ENCODE measurements at regions not wholly inside any gene's neighbourhood (a gene's known extent, or its start where the extent isn't known, plus 50 kb on each side); places are given as distances from the start of the nearest gene placed in this dataset.

DNA sequence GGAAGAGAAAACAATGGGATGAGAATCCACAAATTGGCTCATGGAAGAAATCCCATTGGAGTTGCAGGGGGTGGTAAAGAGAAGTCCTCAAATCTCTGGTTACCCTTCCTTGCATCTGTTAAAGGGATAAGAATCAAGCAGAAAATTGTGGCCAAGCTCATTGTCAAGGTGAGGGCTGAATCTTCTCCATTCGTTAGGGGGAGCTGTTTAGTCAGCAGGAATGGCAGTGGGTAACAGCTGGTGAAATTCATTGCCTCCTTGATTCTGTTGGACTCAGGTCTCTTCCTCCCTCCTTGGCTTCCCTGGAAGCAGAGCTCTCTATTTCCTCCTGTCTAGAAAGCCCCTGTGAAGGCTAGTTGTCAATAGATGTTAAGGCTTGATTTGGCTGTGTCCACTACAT lies 343.1 kb upstream of the SEMA6D start:
- H3K4me3 ChIP-seq (ENCODE audit: low read length in 3 of 3) = no peak overlapping the region
- no peaks in the 10 kb centered on the region for H3K9me3 ChIP-seq (ENCODE audit: control insufficient read depth in 3 of 3, low read length in 3 of 3)
- no peak overlapping the region for H3K27ac ChIP-seq (ENCODE audit: low read depth, low read length)
- no peaks in the 10 kb centered on the region for H3K4me1 ChIP-seq (ENCODE audit: control insufficient read depth in 3 of 3, insufficient read depth in 3 of 3, low read length in 3 of 3)
- no peak overlapping the region for H3K9ac ChIP-seq (ENCODE audit: low read depth in 1 of 3, low read length in 3 of 3)
- no peaks in the 10 kb centered on the region for H3K27me3 ChIP-seq (ENCODE audit: control insufficient read depth in 3 of 3, insufficient read depth in 3 of 3, low read length in 3 of 3)
- no peaks in the 10 kb centered on the region for H3K36me3 ChIP-seq (ENCODE audit: control insufficient read depth in 3 of 3, insufficient read depth in 3 of 3, low read length in 3 of 3)

DNA sequence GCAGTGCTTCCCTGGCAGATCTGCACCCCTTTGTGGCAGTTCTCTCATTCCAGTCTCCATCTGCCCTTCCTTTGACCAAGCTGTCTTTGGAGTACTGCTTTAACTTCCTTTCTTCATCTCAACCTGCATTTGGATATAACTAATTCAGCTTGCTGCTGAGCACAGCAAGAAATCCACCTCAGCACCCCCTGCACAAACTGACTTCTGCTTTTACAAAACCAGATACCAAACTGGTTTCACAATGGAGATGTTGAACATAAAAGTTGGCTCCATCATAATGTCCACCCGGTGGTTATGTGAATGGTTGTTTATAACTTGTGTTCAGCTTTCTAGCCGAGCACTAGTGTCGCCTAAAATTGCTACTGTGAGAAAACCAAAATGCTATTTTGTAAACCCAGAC lies 341.1 kb upstream of the SEMA6D start:
- Histone ChIP-seq H3K27ac (ENCODE audit: low read depth, low read length) (no peak overlapping the region), H3K4me3 (ENCODE audit: low read length in 3 of 3) (no peak overlapping the region), H3K4me1 (ENCODE audit: control insufficient read depth in 3 of 3, insufficient read depth in 3 of 3, low read length in 3 of 3) (no peaks in the 10 kb centered on the region), H3K9me3 (ENCODE audit: control insufficient read depth in 3 of 3, low read length in 3 of 3) (no peaks in the 10 kb centered on the region), H3K9ac (ENCODE audit: low read depth in 1 of 3, low read length in 3 of 3) (no peak overlapping the region), H3K27me3 (ENCODE audit: control insufficient read depth in 3 of 3, insufficient read depth in 3 of 3, low read length in 3 of 3) (no peaks in the 10 kb centered on the region), H3K36me3 (ENCODE audit: control insufficient read depth in 3 of 3, insufficient read depth in 3 of 3, low read length in 3 of 3) (no peaks in the 10 kb centered on the region)

DNA sequence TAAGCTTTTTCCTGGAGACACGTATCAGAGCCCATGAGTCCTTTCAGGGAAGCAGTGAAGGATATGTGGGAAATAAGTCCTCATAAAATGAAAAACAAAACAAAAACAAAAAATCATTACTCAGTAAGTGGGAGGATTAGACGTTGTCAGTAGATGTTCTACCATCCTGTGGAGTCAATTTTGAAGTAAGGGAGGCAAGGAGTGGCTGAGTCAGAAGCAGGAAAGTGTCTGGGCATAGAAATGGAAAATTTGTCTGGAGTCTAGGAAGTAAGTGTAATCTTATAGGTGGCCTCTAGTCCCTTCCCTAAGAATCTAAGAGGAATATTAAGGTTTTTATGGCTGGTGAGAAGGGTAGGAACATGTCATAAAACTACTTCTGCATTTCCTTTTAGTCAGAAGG lies 339.8 kb upstream of the SEMA6D start:
- no peaks in the 10 kb centered on the region for H3K9me3 ChIP-seq (ENCODE audit: control insufficient read depth in 3 of 3, low read length in 3 of 3)
- H3K4me3 ChIP-seq (ENCODE audit: low read length in 3 of 3) = no peak overlapping the region
- no peaks in the 10 kb centered on the region for H3K4me1 ChIP-seq (ENCODE audit: control insufficient read depth in 3 of 3, insufficient read depth in 3 of 3, low read length in 3 of 3)
- H3K36me3 ChIP-seq (ENCODE audit: control insufficient read depth in 3 of 3, insufficient read depth in 3 of 3, low read length in 3 of 3) = no peaks in the 10 kb centered on the region
- H3K27me3 ChIP-seq (ENCODE audit: control insufficient read depth in 3 of 3, insufficient read depth in 3 of 3, low read length in 3 of 3) = no peaks in the 10 kb centered on the region
- H3K27ac ChIP-seq (ENCODE audit: low read depth, low read length) = no peak overlapping the region
- no peak overlapping the region for H3K9ac ChIP-seq (ENCODE audit: low read depth in 1 of 3, low read length in 3 of 3)

DNA sequence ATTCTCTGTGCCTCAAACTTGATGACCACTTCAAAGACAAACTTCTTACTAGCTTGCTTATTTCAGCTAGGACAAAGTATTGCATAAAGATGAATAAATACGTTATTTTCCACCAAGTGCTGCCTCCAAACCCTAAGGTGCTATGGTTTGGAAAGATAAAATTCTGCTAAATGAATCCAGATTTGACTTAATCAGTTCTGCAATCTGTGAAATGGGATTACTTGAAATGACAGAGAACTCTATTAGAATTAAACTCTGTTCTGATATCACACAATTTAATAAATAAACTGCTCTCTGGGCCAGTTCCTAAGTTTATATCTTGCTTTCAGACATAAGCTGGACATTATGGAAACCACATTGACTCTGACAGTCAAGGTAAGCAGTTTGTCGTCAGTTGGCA lies 338.8 kb upstream of the SEMA6D start:
- H3K27ac ChIP-seq (ENCODE audit: low read depth, low read length) = no peak overlapping the region
- no peaks in the 10 kb centered on the region for H3K27me3 ChIP-seq (ENCODE audit: control insufficient read depth in 3 of 3, insufficient read depth in 3 of 3, low read length in 3 of 3)
- H3K36me3 ChIP-seq (ENCODE audit: control insufficient read depth in 3 of 3, insufficient read depth in 3 of 3, low read length in 3 of 3) = no peaks in the 10 kb centered on the region
- H3K4me3 ChIP-seq (ENCODE audit: low read length in 3 of 3) = no peak overlapping the region
- H3K4me1 ChIP-seq (ENCODE audit: control insufficient read depth in 3 of 3, insufficient read depth in 3 of 3, low read length in 3 of 3) = no peaks in the 10 kb centered on the region
- H3K9ac ChIP-seq (ENCODE audit: low read depth in 1 of 3, low read length in 3 of 3) = no peak overlapping the region
- no peaks in the 10 kb centered on the region for H3K9me3 ChIP-seq (ENCODE audit: control insufficient read depth in 3 of 3, low read length in 3 of 3)

DNA sequence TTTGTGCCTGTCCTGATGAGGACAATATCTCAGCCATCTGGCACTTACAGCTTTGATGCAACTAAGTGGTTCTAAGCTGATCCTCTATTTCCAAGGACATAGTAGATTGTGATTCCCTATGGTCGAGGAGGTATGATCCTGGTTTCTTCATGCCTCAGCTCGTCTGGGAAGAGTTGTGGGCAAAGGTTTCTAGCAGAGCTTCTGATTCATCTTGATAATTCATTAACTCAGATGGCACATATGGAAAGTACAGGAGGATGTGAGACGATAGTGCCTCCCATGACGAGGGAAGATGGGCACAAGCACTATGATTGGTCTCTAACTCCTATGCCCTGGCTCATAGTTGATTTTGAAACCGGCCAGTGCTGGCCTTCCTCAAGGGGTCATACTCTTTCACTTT lies 334.2 kb upstream of the SEMA6D start:
- Histone ChIP-seq H3K27me3 (ENCODE audit: control insufficient read depth in 3 of 3, insufficient read depth in 3 of 3, low read length in 3 of 3) (no peaks in the 10 kb centered on the region), H3K4me1 (ENCODE audit: control insufficient read depth in 3 of 3, insufficient read depth in 3 of 3, low read length in 3 of 3) (no peaks in the 10 kb centered on the region), H3K4me3 (ENCODE audit: low read length in 3 of 3) (no peak overlapping the region), H3K9me3 (ENCODE audit: control insufficient read depth in 3 of 3, low read length in 3 of 3) (no peaks in the 10 kb centered on the region), H3K27ac (ENCODE audit: low read depth, low read length) (no peak overlapping the region), H3K9ac (ENCODE audit: low read depth in 1 of 3, low read length in 3 of 3) (no peak overlapping the region), H3K36me3 (ENCODE audit: control insufficient read depth in 3 of 3, insufficient read depth in 3 of 3, low read length in 3 of 3) (no peaks in the 10 kb centered on the region)

DNA sequence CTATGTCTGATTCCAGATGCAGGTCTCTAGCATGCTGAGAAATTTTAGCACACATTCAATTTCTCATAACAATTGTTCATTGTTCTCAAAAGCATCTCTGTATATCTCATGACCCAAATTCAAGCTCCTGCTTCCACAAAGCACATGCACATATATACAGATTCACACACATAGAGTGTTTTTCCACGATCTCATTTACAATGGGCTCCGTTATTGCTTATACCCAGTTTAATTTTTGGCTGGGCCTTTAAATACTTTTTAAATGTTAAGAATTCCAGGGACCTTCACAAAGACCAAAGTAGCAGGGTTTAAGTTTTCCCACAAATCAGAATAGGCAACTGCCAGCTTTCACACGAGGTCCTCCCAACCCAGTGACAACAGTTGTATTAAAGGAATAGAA lies 333.5 kb upstream of the SEMA6D start:
- H3K4me1 ChIP-seq (ENCODE audit: control insufficient read depth in 3 of 3, insufficient read depth in 3 of 3, low read length in 3 of 3) = no peaks in the 10 kb centered on the region
- H3K4me3 ChIP-seq (ENCODE audit: low read length in 3 of 3) = no peak overlapping the region
- H3K9ac ChIP-seq (ENCODE audit: low read depth in 1 of 3, low read length in 3 of 3) = no peak overlapping the region
- no peaks in the 10 kb centered on the region for H3K36me3 ChIP-seq (ENCODE audit: control insufficient read depth in 3 of 3, insufficient read depth in 3 of 3, low read length in 3 of 3)
- H3K27ac ChIP-seq (ENCODE audit: low read depth, low read length) = no peak overlapping the region
- H3K27me3 ChIP-seq (ENCODE audit: control insufficient read depth in 3 of 3, insufficient read depth in 3 of 3, low read length in 3 of 3) = no peaks in the 10 kb centered on the region
- no peaks in the 10 kb centered on the region for H3K9me3 ChIP-seq (ENCODE audit: control insufficient read depth in 3 of 3, low read length in 3 of 3)

DNA sequence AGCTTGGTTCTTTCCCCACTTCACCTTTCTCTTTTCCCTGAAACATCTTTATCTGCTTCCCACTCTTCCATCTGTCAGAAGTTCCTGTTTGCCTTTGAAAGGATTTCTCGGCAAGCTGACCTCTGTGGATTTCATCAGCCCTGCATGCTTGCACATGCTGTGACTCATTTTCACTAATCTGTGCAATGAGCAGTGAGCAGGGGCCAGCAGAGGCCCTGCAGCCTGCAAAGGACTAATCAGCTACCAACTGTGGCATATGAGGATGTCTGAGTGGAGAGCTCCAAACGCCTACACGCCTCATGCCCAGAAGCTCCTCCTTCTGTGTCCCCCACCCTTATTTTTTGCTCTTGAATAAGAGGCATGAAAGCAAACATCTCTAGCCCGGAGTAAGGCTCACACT lies 333.0 kb upstream of the SEMA6D start:
- Histone ChIP-seq H3K9ac (ENCODE audit: low read depth in 1 of 3, low read length in 3 of 3) (no peak overlapping the region), H3K27ac (ENCODE audit: low read depth, low read length) (no peak overlapping the region), H3K4me1 (ENCODE audit: control insufficient read depth in 3 of 3, insufficient read depth in 3 of 3, low read length in 3 of 3) (no peaks in the 10 kb centered on the region)

DNA sequence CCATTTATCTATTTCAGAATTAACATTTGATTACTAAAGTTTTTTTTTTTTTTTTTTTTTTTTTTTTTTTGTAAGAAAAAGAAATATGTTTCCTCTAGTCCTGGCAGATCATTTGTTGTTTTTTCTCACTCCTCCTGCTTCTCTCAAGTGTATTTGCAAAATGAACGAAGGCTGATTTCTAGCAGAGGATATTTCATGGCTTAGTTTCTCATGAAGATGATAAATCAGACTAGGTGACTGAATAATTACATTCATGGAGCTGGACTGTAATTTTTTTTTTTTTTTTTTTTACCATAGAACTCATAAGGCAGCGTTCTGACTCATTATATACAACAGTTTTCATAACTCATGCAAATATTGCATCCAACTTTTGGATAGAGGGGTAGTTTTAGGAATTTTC lies 332.5 kb upstream of the SEMA6D start:
- Histone ChIP-seq H3K9ac (ENCODE audit: low read depth in 1 of 3, low read length in 3 of 3) (no peak overlapping the region), H3K4me3 (ENCODE audit: low read length in 3 of 3) (no peak overlapping the region)

More for the DNA sequence above, 333.0 kb upstream of the SEMA6D start:
- H3K4me3 ChIP-seq (ENCODE audit: low read length in 3 of 3) = no peak overlapping the region
- H3K36me3 ChIP-seq (ENCODE audit: control insufficient read depth in 3 of 3, insufficient read depth in 3 of 3, low read length in 3 of 3) = no peaks in the 10 kb centered on the region
- no peaks in the 10 kb centered on the region for H3K9me3 ChIP-seq (ENCODE audit: control insufficient read depth in 3 of 3, low read length in 3 of 3)
- H3K27me3 ChIP-seq (ENCODE audit: control insufficient read depth in 3 of 3, insufficient read depth in 3 of 3, low read length in 3 of 3) = no peaks in the 10 kb centered on the region

DNA sequence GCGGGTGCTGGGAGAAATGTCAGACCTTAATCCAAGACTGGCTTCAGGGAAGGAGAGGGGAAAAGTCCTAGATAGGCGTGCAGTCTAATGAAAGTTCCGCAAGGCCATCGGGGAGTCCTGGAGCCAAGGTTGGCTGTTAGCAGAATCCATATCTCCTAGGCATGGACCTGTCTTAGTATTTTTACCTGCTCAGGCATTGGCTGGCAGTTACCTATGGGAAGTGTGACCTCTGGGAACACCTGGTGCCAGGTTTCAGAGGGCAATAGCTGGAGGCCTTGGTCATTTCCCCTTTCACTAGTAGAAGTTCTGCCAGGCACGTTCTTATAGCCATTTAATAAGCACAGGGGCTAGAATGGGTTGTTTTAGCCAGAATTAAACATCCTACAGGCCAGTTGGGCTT lies 330.8 kb upstream of the SEMA6D start:
- no peak overlapping the region for H3K4me3 ChIP-seq (ENCODE audit: low read length in 3 of 3)
- no peaks in the 10 kb centered on the region for H3K27me3 ChIP-seq (ENCODE audit: control insufficient read depth in 3 of 3, insufficient read depth in 3 of 3, low read length in 3 of 3)
- H3K9ac ChIP-seq (ENCODE audit: low read depth in 1 of 3, low read length in 3 of 3) = no peak overlapping the region
- H3K9me3 ChIP-seq (ENCODE audit: control insufficient read depth in 3 of 3, low read length in 3 of 3) = no peaks in the 10 kb centered on the region
- no peaks in the 10 kb centered on the region for H3K4me1 ChIP-seq (ENCODE audit: control insufficient read depth in 3 of 3, insufficient read depth in 3 of 3, low read length in 3 of 3)
- no peak overlapping the region for H3K27ac ChIP-seq (ENCODE audit: low read depth, low read length)
- H3K36me3 ChIP-seq (ENCODE audit: control insufficient read depth in 3 of 3, insufficient read depth in 3 of 3, low read length in 3 of 3) = no peaks in the 10 kb centered on the region

More for the DNA sequence above, 332.5 kb upstream of the SEMA6D start:
- H3K36me3 ChIP-seq (ENCODE audit: control insufficient read depth in 3 of 3, insufficient read depth in 3 of 3, low read length in 3 of 3) = no peaks in the 10 kb centered on the region
- H3K9me3 ChIP-seq (ENCODE audit: control insufficient read depth in 3 of 3, low read length in 3 of 3) = no peaks in the 10 kb centered on the region
- H3K27ac ChIP-seq (ENCODE audit: low read depth, low read length) = no peak overlapping the region
- no peaks in the 10 kb centered on the region for H3K4me1 ChIP-seq (ENCODE audit: control insufficient read depth in 3 of 3, insufficient read depth in 3 of 3, low read length in 3 of 3)
- no peaks in the 10 kb centered on the region for H3K27me3 ChIP-seq (ENCODE audit: control insufficient read depth in 3 of 3, insufficient read depth in 3 of 3, low read length in 3 of 3)

DNA sequence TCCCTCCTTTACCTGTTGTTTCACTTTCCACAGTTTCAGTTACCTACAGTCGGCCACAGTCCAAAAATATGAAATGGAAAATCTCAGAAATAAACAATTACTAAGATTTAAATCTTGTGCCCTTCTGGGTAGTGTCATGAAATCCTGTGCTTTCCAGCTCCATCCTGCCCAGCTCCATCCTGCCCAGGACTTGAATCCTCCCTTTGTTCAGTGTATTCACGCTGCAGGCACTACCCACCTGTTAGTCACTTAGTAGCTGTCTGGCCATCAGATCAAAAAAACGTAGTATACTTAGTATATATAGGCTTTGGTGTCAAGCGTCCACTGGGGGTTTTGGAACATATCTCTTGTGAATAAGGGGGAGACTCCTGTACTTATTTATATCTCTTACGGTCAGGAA lies 329.0 kb upstream of the SEMA6D start:
- Histone ChIP-seq H3K9me3 (ENCODE audit: control insufficient read depth in 3 of 3, low read length in 3 of 3) (no peaks in the 10 kb centered on the region), H3K36me3 (ENCODE audit: control insufficient read depth in 3 of 3, insufficient read depth in 3 of 3, low read length in 3 of 3) (no peaks in the 10 kb centered on the region), H3K4me3 (ENCODE audit: low read length in 3 of 3) (no peak overlapping the region), H3K9ac (ENCODE audit: low read depth in 1 of 3, low read length in 3 of 3) (no peak overlapping the region), H3K27ac (ENCODE audit: low read depth, low read length) (no peak overlapping the region), H3K4me1 (ENCODE audit: control insufficient read depth in 3 of 3, insufficient read depth in 3 of 3, low read length in 3 of 3) (no peaks in the 10 kb centered on the region), H3K27me3 (ENCODE audit: control insufficient read depth in 3 of 3, insufficient read depth in 3 of 3, low read length in 3 of 3) (no peaks in the 10 kb centered on the region)

DNA sequence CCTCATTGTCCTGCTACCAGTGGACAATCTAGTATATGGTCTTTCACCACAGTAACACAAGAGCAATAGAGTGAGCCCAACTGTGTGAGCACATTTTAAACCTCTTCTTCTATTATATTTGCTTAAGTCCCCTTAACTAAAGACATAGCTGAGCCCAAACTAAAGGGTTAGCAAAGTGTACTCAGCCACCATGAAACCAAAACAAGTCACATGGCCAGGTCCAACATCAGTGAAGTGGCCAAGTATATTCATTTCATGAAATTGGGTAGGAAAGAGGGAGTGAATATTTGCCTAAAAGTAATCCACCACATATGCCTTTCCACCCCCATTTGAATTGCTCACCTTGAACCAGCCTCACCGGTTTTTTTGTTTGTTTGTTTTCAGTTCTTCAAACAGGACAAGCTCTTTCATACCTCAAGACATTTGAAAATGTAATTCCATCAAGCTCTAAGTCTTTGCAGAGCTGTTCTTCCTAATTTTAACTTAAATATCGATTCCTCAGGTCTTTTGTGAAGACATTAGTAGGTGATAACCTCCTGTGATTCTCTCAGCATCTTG lies 327.0 kb upstream of the SEMA6D start:
- H3K27ac ChIP-seq (ENCODE audit: low read depth, low read length) = no peak overlapping the region
- H3K9ac ChIP-seq (ENCODE audit: low read depth in 1 of 3, low read length in 3 of 3) = no peak overlapping the region
- H3K27me3 ChIP-seq (ENCODE audit: control insufficient read depth in 3 of 3, insufficient read depth in 3 of 3, low read length in 3 of 3) = no peaks in the 10 kb centered on the region
- H3K36me3 ChIP-seq (ENCODE audit: control insufficient read depth in 3 of 3, insufficient read depth in 3 of 3, low read length in 3 of 3) = no peaks in the 10 kb centered on the region
- H3K4me3 ChIP-seq (ENCODE audit: low read length in 3 of 3) = no peak overlapping the region
- no peaks in the 10 kb centered on the region for H3K4me1 ChIP-seq (ENCODE audit: control insufficient read depth in 3 of 3, insufficient read depth in 3 of 3, low read length in 3 of 3)
- no peaks in the 10 kb centered on the region for H3K9me3 ChIP-seq (ENCODE audit: control insufficient read depth in 3 of 3, low read length in 3 of 3)
